GM19324 (cell line): ENCODE measurements at regions not wholly inside any gene's neighbourhood (a gene's known extent, or its start where the extent isn't known, plus 50 kb on each side); places are given as distances from the start of the nearest gene placed in this dataset.
"Not testable (repeated sequence)": the region's sequence is repeated elsewhere in the genome, so short reads cannot be mapped to it uniquely, and the experiment has no call there.

Experiments
- ATAC-seq: cut with Tn5 transposase; IDR thresholded peaks from one replicate; pipeline ENCODE4 v1.9.1; 2021; ENCODE audit warnings: mild to moderate bottlenecking, moderate library complexity; ENCODE audit not compliant: unreplicated experiment, low FRiP score

DNA sequence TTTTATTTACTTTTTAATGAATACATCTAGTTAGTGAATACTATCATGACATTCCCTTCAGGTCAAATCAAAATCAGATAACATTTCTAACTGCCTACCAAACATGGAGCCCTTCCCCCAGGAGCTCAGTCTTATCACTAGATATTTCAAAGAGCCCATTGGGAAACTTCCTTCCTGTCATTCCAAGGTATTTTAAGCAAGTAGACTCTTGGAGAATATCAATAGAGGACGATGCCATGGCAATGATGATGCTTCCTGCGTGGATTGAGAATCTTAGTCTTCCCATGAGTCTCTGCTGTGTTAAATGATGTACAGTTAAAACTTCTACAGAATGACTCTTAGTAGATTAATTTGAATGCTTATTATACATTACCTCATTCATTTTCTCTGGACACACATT, 384.9 kb downstream of the CENPW start:
- ATAC-seq: no peak

DNA sequence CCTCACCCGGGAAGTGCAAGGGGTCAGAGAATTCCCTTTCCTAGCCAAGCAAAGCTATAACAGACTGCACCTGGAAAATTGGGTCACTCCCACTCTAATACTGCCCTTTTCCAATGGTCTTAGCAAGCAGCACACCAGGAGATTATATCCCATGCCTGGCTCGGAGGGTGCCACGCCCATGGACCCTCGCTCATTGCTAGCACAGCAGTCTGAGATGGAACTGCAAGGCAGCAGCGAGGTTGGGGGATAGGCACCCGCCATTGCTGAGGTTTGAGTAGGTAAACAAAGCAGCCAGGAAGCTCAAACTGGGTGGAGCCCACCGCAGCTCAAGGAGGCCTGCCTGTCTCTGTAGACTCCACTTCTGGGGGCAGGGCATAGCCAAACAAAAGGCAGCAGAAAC, 386.5 kb downstream of the CENPW start:
- ATAC-seq: not testable (repeated sequence)

DNA sequence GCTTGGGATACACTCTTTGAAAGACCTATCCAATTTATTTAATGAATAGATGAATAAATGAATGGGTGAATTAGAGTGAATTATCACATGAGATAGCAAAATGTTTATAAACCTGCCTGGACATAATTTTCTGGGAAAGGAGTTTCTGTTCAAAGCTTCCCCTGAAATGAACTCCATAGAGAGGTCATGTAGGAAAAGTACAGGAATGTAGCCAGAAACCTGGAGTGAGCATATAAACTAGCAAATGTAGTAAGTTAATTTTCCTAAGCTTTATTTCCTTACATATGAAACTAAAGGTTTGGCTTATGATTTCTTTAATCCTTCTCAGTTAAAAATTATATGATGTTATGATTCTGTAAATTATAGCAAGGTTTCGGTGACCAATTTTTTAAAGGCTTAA, 380.3 kb upstream of the RSPO3 start:
- no peak for ATAC-seq

DNA sequence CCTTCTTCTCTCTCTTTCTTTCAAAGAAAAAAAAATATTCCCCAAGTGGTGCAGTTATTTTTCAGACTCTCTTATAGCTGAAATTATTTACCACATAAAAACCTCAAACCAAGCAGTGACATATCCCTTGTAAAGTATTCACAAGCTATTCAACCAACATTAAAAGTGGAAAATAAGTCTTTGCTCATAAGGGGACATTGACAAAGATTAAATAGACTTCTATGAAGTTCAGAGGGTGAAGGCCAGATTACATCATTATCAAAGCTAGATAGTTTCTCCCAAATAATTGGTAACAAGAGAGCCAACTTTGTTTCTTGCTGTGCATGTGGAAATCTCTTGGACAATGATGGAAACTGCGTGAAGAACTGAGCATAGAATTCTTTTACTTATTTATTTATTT, 379.8 kb upstream of the RSPO3 start:
- ATAC-seq: no peak

DNA sequence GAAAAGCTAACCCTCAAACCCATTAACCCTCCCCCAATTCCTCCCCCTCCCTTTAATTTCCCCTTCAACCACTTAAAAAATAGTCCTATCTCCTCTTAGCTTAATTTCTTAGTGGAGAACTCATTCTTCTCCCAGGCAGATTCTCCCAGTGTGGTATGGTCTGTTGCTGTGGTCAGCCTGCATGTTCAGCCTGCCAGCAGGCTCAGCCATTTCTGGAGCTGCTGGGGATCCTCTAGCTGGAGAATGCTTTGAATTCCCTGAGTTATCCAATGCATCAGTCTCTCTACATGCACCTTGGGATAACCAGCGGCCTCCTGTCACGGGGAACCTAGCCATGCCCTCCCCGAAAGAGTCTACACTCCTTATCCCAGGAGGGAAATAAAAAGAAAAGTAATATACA, 375.4 kb upstream of the RSPO3 start:
- ATAC-seq: no peak

DNA sequence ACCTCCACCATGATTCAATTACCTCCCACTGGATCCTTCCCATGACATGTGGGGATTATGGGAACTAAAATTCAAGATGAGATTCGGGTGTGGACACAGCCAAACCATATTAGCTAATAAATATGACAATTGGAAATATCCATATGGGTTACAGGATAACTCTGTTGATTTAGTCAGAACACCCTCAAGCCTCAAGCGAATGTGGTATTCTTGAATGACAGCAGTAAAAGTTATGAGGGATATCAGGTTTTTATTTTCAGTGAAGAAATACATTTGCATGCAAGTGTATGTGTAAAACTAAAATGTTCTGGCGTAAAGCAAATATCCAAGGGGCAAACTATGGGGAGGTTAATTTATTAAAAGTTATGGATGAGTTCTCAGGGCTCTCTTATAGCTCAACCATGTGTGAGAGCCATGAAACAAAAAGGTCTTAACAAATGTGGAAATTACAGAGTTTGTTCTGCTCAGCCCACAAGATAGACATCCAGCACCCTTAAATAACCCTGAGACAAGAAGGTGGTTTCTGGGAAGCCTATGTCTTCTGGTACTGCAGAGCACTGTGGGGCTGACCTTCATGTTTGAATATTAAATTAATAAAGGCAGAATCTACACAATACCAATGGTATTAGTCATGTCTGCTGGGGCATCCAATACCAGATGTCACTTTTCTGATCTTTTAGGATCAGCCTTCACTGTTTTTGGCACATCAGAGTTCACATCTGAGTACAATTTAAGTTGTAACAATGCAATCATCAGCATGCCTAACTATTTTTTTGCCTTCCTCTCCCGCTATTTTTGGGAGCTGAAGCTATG, 370.5 kb upstream of the RSPO3 start:
- ATAC-seq: no peak

DNA sequence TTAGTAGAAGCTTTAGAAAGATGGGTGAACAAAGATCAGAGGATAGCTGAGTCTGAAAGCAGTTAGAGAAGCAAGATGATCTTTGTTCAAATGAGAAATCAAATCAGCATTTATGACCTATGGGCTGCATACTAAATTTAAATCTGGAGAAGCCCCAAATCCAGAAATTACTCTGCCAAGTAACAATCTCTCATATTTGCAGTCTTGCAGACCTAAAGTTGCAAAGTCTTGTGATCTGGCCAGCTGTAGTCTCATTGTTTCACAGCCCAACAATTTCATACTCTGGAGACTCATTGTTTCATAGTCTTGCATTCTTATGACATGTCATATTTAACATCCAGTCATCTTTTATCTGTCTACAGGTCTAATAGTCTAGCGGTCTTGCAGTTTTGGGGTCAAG, 364.9 kb upstream of the RSPO3 start:
- ATAC-seq: no peak

DNA sequence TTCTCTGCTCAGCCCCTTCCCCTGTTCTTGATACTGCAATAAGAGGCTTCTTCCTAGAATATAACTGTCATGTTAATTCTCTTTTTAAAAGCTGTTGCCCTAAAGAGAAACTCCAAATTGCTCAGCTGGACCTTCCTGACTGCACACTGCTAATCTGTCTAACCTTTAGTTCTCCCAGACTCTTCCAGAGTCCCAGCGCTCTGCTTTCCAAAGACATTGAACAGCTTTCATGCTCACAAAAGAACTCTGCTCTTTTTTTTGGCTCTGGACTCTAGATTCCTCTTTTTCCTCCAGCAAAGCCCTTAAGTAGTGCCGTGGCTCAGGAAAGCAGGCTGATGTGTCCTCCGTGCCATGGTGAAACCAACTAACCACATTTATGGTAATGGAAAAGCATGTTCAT, 356.6 kb upstream of the RSPO3 start:
- no peak for ATAC-seq

DNA sequence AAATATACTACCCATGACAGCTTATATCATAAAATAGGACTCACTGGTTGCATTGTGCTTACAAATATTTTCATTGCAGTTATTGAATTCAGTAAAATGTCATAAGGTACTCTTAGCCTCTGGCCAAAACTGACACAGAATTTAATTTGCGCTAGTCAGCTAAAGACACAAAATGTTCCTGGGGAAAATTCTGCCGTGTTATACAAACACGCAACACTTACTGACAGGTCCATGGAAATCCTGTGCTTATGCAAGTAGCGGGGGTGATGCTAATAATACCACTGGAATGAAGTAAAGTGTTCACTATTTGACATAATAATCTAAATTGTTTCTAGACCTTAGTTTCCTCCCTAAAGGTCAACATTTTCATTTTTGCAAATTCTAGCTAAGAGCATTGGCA, 354.4 kb upstream of the RSPO3 start:
- ATAC-seq: no peak

DNA sequence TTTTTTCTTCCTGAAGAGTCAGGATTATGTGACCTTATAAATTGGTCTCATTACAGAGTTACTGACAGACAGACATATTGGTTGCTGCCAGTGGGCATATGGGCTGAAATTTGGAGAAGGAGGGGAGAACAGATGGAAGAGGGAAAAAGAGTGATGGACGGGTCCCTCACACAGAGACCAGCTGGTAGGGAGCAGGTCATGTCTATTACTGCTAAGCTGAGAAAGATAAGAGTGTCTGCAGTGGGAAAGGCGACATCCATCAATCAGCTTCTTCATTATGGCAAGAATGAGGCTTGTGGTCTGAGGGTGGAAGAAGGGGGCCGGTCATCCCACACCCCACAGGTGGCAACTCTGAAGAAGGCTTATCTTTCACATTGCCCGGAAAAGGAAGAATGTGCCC, 353.8 kb upstream of the RSPO3 start:
- no peak for ATAC-seq

DNA sequence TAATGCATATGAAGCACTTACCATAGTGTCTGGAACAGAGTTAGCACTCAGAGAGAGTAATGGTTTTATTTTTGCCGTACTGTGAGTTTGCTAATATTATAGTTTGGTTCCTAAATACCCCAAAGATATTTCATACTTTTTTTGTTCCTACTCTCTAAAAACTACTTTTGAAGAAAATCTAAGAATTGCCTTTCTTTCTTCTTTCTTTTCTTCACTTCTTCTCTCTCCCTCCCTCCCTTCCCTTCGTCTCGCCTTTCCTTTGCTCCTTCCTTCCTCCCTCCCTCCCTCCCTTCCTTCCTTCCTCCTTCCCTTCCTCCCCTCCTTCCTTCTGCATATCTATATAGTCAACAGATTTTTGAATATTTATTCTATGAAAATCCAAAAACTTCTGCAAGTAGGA, 351.7 kb upstream of the RSPO3 start:
- ATAC-seq: no peak

DNA sequence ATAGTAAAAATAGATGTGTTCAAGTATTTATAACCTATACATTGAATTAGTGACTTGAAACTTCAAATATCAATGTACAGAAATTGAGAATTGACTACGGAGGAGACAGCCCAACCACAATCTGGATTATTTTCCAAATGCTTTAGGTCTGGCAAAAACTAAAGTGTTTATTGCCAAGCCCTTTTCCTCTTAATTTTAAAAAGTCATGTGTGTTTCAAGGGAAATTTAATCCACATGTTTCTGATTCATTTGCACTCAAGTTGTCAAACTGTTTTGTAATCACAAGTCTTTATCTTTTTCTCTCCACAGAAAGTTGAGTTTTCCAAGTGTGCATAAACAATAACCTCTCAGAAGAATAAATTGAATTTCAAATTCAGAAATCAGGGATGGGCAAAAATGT, 350.8 kb upstream of the RSPO3 start:
- ATAC-seq: no peak

DNA sequence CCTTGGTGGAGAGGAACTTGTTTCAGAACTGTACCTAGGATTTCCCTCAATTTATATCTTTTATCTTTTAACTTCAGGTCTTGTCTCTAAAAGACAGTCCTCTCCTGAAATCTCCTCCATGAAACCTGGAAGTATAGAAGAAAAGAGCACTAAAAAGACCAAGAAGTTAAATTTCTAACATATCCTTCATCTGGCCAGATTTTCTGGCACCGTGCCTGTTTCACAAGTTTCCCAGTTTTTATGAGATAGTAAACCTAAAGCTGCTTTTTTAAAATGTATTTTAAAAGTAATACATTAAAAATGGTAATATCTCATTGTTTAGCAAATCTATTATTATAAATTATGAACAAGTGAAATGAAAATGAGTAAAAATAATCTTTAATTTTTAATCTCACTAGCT, 348.3 kb upstream of the RSPO3 start:
- no peak for ATAC-seq

DNA sequence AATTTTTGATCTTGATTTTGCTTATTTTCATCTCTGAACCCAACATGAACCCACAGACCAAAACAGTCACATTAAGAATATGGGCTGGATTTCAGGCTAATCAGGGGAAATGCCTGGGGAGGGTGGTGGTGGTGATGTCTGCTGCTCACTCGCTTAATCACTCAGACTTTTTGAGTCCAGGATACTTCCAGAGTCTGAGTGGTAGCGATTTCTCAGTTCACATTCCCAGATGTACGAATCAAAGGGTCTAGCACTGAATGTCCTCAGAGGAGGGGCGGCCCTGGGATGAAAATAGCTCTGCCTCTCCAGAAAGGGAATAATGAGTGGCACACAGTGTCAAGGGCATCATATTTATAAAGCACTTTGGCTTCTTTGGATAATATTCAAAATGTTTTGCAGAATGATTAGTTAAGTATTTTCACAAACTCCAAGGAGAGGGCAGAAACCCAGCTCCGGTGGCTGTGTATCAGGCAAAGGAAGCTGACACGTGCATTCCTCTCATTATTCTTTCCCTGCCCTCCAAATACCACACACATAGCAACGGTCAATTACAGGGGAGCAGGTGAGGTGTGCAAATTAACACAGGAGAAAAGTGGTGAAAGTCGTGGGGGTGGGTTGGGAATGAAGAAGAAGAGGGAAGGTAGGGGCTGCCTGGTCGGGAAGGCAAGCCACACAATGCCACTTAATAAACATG, 345.2 kb upstream of the RSPO3 start:
- no peak for ATAC-seq

DNA sequence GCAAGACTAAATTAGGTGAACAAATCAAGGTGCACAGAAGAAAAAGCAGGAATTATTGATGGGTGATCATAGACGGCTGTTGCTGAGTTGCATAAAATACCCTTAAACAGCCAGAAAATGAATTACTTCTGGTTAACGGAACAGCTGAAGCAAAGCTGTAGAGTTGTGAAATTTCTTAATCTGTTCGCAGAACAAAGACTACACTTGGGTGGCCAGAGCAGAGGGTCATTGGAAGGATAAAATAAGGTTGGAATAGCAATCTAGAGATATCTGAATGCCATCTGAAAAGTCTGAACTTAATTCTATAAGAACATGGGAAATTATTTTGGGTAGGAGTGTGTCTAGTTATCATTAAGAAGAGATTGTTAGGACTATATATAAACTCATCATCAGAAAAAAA, 339.1 kb upstream of the RSPO3 start:
- ATAC-seq: no peak

DNA sequence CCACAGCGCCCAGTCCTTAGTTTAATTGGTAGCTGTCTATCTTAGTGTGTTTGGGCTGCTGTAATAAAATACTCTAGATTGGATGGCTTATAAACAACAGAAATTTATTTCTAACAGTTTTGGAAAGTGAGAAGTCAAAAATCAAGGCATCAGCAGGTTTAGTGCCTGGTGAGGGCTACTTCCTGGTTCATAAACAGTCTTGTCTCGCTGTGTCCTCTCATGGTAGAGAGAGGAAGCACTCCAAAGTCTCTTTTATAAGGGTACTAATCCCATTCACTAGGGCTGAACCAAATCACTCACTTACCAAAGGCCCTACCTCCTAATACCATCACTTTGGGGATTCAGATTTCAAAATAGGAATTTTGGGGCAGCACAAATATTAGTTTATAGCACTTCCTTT, 336.9 kb upstream of the RSPO3 start:
- ATAC-seq: no peak

DNA sequence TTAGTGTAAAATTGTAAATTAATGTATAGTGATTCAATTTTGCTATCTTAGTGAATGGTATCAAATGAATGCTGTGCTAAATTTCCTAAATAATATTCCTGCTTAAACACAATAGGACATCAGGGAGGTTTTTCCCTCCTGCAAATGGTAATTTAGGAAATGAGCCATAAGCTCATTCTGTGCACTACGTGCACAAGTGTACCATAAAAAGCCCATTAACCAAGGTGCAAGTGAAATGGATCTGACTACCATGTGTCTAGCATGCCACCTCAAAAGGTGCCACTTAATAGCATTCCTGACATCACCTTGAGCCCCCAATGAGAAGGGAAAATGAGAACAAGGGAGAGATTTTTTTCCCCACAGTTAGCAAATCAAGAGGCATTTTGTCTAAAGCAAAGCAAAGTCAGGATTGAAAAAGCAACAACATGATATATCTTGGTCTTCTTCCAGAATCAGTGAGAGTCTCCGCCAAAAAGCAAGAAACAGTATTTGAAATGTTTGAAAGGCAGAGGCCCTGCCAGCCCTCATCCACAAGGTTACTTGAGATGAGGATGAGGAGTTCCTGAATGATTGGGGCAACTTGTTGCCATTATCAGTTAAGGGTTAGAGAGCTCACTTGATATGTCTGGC, 334.2 kb upstream of the RSPO3 start:
- no peak for ATAC-seq

DNA sequence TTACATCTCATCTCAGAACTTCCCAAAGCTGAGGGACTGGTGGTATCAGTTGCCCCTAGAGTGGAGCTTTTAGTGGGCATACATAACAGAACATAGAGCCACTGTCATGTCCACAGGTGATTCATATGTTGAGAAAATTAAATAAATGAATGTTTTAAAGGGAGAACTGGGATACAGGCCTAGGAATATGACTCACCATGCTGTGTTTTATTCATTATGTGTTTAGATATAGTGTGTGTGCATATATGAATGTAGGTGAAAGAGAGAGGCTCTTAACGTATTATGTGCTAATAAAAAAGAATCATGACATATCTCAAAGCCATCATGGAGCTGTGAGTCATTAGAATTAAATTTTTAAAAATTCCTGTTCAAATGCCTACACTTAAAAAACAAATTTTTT, 332.2 kb upstream of the RSPO3 start:
- no peak for ATAC-seq

DNA sequence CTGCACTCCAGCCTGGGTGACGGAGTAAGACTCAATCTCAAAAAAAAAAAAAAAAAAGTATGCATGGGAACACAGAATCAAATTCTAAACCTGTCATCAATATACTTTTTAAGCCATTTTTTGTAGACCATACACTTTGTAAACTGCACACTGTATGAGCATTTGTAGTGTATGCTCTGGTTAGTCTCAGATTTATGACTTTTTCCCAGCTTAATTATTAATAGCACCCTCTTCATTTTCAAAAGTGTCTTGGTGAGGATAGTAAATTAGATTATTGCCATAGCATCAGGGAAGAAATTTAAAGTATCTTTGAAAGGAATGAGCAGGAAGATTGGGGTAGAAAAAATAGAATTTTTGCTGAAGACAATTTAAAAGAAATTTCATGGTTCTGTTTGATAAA, 330.8 kb upstream of the RSPO3 start:
- no peak for ATAC-seq

DNA sequence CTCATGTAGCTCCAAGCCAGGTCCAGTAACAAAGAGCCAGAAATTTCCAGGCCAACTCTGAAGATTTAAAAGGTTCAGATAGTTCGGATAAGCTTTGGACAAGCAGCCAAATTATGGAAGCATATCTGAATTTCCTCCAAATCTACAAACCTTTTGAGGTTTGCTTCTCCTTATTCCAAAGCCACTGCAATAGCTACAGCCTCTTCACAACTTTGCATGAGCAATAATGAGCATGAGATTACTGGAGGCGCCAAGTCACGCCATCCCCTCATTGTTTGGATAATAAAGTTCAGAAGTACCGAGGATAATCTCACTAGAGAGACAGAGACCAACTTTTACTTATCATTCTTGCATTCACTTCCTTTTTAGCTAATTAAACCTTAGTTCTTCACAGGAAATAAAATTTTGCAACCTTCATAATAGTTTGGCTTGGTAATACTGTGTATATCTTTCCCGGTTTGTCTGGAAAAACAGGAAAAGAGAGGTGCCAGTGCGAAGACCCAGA, 329.6 kb upstream of the RSPO3 start:
- no peak for ATAC-seq

DNA sequence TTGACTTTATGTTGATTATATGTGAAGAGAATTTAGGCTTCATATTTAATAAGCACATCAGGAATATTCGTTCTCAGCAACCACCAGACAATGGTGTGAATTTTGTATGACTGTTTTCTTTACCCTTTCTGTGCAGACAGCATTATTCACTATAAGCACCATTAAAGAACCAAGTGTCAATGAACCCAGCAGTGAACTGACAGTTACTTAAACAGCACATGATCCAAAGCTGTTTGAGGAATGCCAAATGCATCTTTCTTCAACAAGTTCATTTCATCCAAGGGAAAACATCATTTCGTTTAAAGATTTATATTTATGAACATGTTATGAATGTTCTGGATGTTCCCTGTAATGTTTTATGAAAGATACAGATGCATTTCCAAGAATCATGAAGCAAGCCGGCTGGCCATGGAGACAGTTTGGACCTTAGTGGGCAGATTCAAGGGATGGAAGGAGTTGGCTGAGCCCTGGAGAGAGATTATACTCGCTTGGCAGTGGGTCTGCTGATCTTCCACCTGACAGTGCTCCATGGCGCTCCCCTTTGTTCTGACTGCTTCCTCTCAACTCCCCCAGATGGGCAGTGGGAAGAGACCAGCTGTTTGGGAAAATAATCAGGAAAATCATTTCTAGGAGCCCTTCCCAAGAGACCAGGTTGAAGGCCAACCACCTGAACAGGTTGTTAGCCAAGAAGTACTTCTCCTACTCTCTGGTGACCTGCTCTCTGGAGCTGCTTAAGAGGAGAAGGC, 326.0 kb upstream of the RSPO3 start:
- no peak for ATAC-seq
